ENCODE measurements at regions not wholly inside any gene's neighbourhood (a gene's known extent, or its start where the extent isn't known, plus 50 kb on each side); places are given as distances from the start of the nearest gene placed in this dataset.

DNA sequence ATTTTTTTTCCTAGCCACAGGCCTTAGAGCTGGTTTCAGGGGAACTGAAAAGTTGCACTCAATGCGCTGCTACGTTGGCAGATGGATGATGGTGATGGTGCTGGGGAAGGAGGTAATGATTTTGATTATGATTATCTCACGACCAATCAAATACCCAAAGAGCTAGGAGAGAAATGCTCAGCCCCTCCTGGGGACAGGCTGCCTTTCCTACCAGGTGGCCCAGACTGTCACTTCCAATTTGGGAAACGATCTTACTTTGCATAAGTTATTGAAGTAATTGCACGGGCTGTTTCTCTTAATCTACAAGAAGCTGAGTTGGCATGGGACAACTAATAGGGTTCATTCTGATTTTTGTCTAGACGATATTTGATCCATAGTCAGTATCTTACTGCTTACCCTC, 379.7 kb upstream of the EEF2KMT start:
- Histone ChIP-seq H2AFZ (replicated peaks; ENCODE audit: low read length, poor library complexity) (no peak overlapping the region), H3K9me1 (ENCODE audit: insufficient read depth, low read length) (no peaks in the 10 kb centered on the region), H4K20me1 (ENCODE audit: insufficient read depth, low read length) (no peaks in the 10 kb centered on the region), H3K4me1 (ENCODE audit: control insufficient read depth, insufficient read depth, low read length) (no peaks in the 10 kb centered on the region), H3K56ac (ENCODE audit: extremely low read depth, insufficient read depth, low read length) (no peak overlapping the region), H3K9ac (ENCODE audit: low read depth, low read length) (no peak overlapping the region), H4K8ac (ENCODE audit: low read depth in 2 of 2, low read length in 2 of 2) (no peak overlapping the region), H2BK5ac (ENCODE audit: low read depth, low read length, poor library complexity, severe bottlenecking) (no peak overlapping the region), H2BK20ac (ENCODE audit: low read depth, low read length) (no peak overlapping the region), H4K91ac (ENCODE audit: insufficient read depth, low read depth, low read length) (no peak overlapping the region), H2BK120ac (ENCODE audit: low read depth, low read length) (no peak overlapping the region), H3K4me3 (ENCODE audit: insufficient read depth, low read depth, low read length) (no peak overlapping the region), H3K18ac (ENCODE audit: low read depth, low read length) (no peak overlapping the region), H3K27me3 (ENCODE audit: control insufficient read depth, insufficient read depth, low read length) (no peaks in the 10 kb centered on the region), H3K23ac (ENCODE audit: low read depth, low read length) (no peak overlapping the region), H3K9me3 (ENCODE audit: control insufficient read depth, insufficient read depth, low read length) (peaks cover 25% of the 10 kb centered on the region), H4K5ac (ENCODE audit: low read depth, low read length) (no peak overlapping the region), H3K14ac (replicated peaks; ENCODE audit: low read depth, low read length) (no peak overlapping the region), H2AK5ac (ENCODE audit: low read depth, low read length) (no peak overlapping the region), H3K79me1 (ENCODE audit: low read depth in 1 of 2, low read length in 2 of 2) (no peaks in the 10 kb centered on the region), H3K36me3 (ENCODE audit: control insufficient read depth, insufficient read depth, low read length) (no peaks in the 10 kb centered on the region), H3K4me2 (ENCODE audit: low read depth, low read length) (no peak overlapping the region), H2AK9ac (replicated peaks; ENCODE audit: low read depth, low read length, poor library complexity) (no peak overlapping the region), H3K4ac (ENCODE audit: low read depth, low read length) (no peak overlapping the region), H3K27ac (ENCODE audit: insufficient read depth, low read length) (no peak overlapping the region), H2BK15ac (ENCODE audit: low read depth, low read length) (no peak overlapping the region)
- TF ChIP-seq RAD21 (IDR thresholded peaks at IDR 0.05; ENCODE audit: low read length): no peak
- TF ChIP-seq, protein P1, sequence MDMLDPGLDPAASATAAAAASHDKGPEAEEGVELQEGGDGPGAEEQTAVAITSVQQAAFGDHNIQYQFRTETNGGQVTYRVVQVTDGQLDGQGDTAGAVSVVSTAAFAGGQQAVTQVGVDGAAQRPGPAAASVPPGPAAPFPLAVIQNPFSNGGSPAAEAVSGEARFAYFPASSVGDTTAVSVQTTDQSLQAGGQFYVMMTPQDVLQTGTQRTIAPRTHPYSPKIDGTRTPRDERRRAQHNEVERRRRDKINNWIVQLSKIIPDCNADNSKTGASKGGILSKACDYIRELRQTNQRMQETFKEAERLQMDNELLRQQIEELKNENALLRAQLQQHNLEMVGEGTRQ (IDR thresholded peaks at IDR 0.05; ENCODE audit: low read depth, low read length): no peak
- TF ChIP-seq, protein P2, sequence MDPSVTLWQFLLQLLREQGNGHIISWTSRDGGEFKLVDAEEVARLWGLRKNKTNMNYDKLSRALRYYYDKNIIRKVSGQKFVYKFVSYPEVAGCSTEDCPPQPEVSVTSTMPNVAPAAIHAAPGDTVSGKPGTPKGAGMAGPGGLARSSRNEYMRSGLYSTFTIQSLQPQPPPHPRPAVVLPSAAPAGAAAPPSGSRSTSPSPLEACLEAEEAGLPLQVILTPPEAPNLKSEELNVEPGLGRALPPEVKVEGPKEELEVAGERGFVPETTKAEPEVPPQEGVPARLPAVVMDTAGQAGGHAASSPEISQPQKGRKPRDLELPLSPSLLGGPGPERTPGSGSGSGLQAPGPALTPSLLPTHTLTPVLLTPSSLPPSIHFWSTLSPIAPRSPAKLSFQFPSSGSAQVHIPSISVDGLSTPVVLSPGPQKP (IDR thresholded peaks at IDR 0.05; ENCODE audit: borderline replicate concordance, low read depth, low read length): no peak
- no peak for TF ChIP-seq BHLHE40 (IDR thresholded peaks at IDR 0.05; ENCODE audit: low read depth, low read length)
- TF ChIP-seq FOS (IDR thresholded peaks at IDR 0.05; ENCODE audit: low read depth, low read length): no peak
- no peak for TF ChIP-seq CEBPB (IDR thresholded peaks at IDR 0.05; ENCODE audit: low read depth, low read length)
- TF ChIP-seq MAZ (IDR thresholded peaks at IDR 0.05; ENCODE audit: borderline replicate concordance, low read depth, low read length): no peak
- TF ChIP-seq CHD1 (IDR thresholded peaks at IDR 0.05; ENCODE audit: low read depth, low read length): no peak
- TF ChIP-seq NFE2L2 (IDR thresholded peaks at IDR 0.05; ENCODE audit: low read depth, low read length): no peak
- no peak for TF ChIP-seq POLR2A (IDR thresholded peaks at IDR 0.05; ENCODE audit: low read depth, low read length)
- ChIA-PET CTCF (no interaction called here), POLR2A (ENCODE audit: unreplicated experiment) (no interaction called here)
- ATAC-seq (ENCODE audit: low read depth) (no peak), DNase-seq (no peak)
- intact Hi-C loops (cut with micrococcal nuclease) (no loop called here), in situ Hi-C loops (cut with MboI; ENCODE audit: low sequenced_read_pairs) (no loop called here), dilution Hi-C loops (cut with HindIII; ENCODE audit: low sequenced_read_pairs, unreplicated experiment) (no loop called here)
- no CpG with 5 or more reads among the region's 6 CpGs for WGBS, 2 experiments (ENCODE audit: extremely low coverage in 2 of 2, insufficient read length in 1 of 2)
- no TSS peak for BruUV-seq (replicated peaks)
